HCT116 (cell line): ENCODE measurements at regions not wholly inside any gene's neighbourhood (a gene's known extent, or its start where the extent isn't known, plus 50 kb on each side); places are given as distances from the start of the nearest gene placed in this dataset.

ENCODE experiments used
- ATAC-seq: fragments of 200-7000 bp; cut with Tn5 transposase; 2 replicates; pipeline ENCODE4 v1.9.1; 2020; ENCODE audit warnings: mild to moderate bottlenecking, moderate library complexity
- BruUV-seq: library from RNA; stranded (reverse); fragments of 400-500 nt; replicated peaks from 2 replicates; lab custom pipeline; 2021; lab: Mats Ljungman, UMichigan
- CTCF ChIA-PET: fragments of 300-600 bp; sonication (Branson Sonifier 250); formaldehyde crosslinking; loops from one replicate; lab custom pipeline; 2021; ENCODE audit warnings: antibody characterized with exemption; lab: Charles Lee
- POLR2A ChIA-PET: fragments of 300-600, 350-600 bp; sonication (Branson Sonifier 250); formaldehyde crosslinking; loops from one replicate; lab custom pipeline; 2021; ENCODE audit warnings: antibody characterized with exemption; lab: Charles Lee
- RAD21 ChIA-PET, 2 experiments: fragments of 300-600 bp; sonication (Branson Sonifier 250); formaldehyde crosslinking; loops; one replicate each; lab custom pipeline; 2023; ENCODE audit warnings: low total read pairs in 2 of 2; ENCODE audit not compliant: uncharacterized antibody in 2 of 2, unreplicated experiment in 2 of 2, low non-redundant PET in 1 of 2; lab: Charles Lee
- DNase-seq: peaks from one replicate; pipeline ENCODE4 v3.0.0-alpha.2; 2010; ENCODE audit warnings: low read depth, low spot score
- H2AFZ ChIP-seq: fragments of 200-600 bp; shearing (Covaris generic), sonication (generic); 2 replicates; pipeline ENCODE4 v1.6.1; 2017; ENCODE audit warnings: low read depth, mixed run types, mixed read lengths, antibody characterized with exemption, low read length; ENCODE audit not compliant: poor library complexity, severe bottlenecking
- H3K27ac ChIP-seq: 2 replicates; pipeline ENCODE4 v1.5.1; 2012; ENCODE audit warnings: low read depth, low read length
- H3K27me3 ChIP-seq: fragments of 200-600 bp; sonication (generic); 2 replicates; pipeline ENCODE4 v1.6.1; 2016; ENCODE audit warnings: mixed run types, low read length, mixed read lengths; ENCODE audit not compliant: insufficient read depth
- H3K36me3 ChIP-seq, 2 experiments: fragments of 200-500 bp in 1 of 2; fragments of 200-600 bp in 1 of 2; sonication (Bioruptor generic) in 1 of 2; sonication (generic) in 1 of 2; 2 replicates each; pipeline versions ENCODE4 v1.5.1 to v1.6.1; 2014 to 2016; ENCODE audit warnings: low read length in 2 of 2, inconsistent platforms in 1 of 2, mixed read lengths in 1 of 2, mixed run types in 1 of 2; ENCODE audit not compliant: insufficient read depth in 2 of 2, control insufficient read depth in 1 of 2
- H3K4me1 ChIP-seq, 2 experiments: fragments of 200-600 bp in 1 of 2; sonication (generic) in 1 of 2; 2 replicates each; pipeline versions ENCODE4 v1.5.1 to v1.6.1; 2012 to 2017; ENCODE audit warnings: low read length in 2 of 2, inconsistent platforms in 1 of 2, mild to moderate bottlenecking in 1 of 2, mixed read lengths in 1 of 2, mixed run types in 1 of 2, moderate library complexity in 1 of 2; ENCODE audit not compliant: insufficient read depth in 2 of 2, control insufficient read depth in 1 of 2
- H3K4me2 ChIP-seq: fragments of 200-600 bp; sonication (generic); 2 replicates; pipeline ENCODE4 v1.6.1; 2017; ENCODE audit warnings: mixed run types, low read length, mixed read lengths
- H3K4me3 ChIP-seq, 2 experiments: fragments of 200-600 bp in 1 of 2; sonication (generic) in 1 of 2; replicated peaks in 1 of 2; 2 replicates each; pipeline ENCODE4 v1.5.1; 2011 to 2016; ENCODE audit warnings: low read length in 2 of 2, control low read depth in 1 of 2, low read depth in 1 of 2, mild to moderate bottlenecking in 1 of 2, mixed read lengths in 1 of 2, mixed run types in 1 of 2
- H3K79me2 ChIP-seq: fragments of 200-600 bp; sonication (generic); 2 replicates; pipeline ENCODE4 v1.6.1; 2017; ENCODE audit warnings: mild to moderate bottlenecking, mixed run types, low read length, moderate library complexity, mixed read lengths; ENCODE audit not compliant: insufficient read depth
- H3K9ac ChIP-seq: fragments of 200-600 bp; sonication (generic); 2 replicates; pipeline ENCODE4 v1.6.1; 2016; ENCODE audit warnings: low read length, mixed read lengths
- H3K9me2 ChIP-seq: fragments of 200-600 bp; sonication (generic), shearing (Covaris generic); 2 replicates; pipeline ENCODE4 v1.6.1; 2017; ENCODE audit warnings: mixed run types, mild to moderate bottlenecking, moderate library complexity; ENCODE audit not compliant: insufficient read depth
- H3K9me3 ChIP-seq, 2 experiments: fragments of 200-500 bp in 1 of 2; fragments of 200-600 bp in 1 of 2; sonication (Bioruptor generic) in 1 of 2; sonication (generic) in 1 of 2; 2 replicates each; pipeline ENCODE4 v1.6.1; 2014 to 2017; ENCODE audit warnings: low read length in 2 of 2, mixed read lengths in 2 of 2, inconsistent platforms in 1 of 2, low read depth in 1 of 2, mild to moderate bottlenecking in 1 of 2, mixed run types in 1 of 2, moderate library complexity in 1 of 2; ENCODE audit not compliant: control insufficient read depth in 1 of 2, insufficient read depth in 1 of 2
- H4K20me1 ChIP-seq: fragments of 200-600 bp; sonication (generic), shearing (Covaris generic); 2 replicates; pipeline ENCODE4 v1.6.1; 2017; ENCODE audit warnings: mixed run types, mild to moderate bottlenecking, moderate library complexity; ENCODE audit not compliant: insufficient read depth
- ELF1 ChIP-seq: IDR thresholded peaks from 2 replicates; pipeline ENCODE4 v1.6.1; 2012; ENCODE audit warnings: low read depth, borderline replicate concordance
- EZH2phosphoT487 ChIP-seq: fragments of 200-600 bp; IDR thresholded peaks from 2 replicates; pipeline ENCODE4 v1.6.1; 2018; ENCODE audit warnings: antibody characterized with exemption, borderline replicate concordance
- JUND ChIP-seq: IDR thresholded peaks from 2 replicates; pipeline ENCODE4 v1.6.1; 2012
- POLR2A ChIP-seq: IDR thresholded peaks from 2 replicates; pipeline ENCODE4 v1.7.0; 2011; ENCODE audit warnings: borderline replicate concordance; ENCODE audit not compliant: insufficient read depth, insufficient read length; ENCODE audit errors: extremely low read depth
- YY1 ChIP-seq: IDR thresholded peaks from 2 replicates; pipeline ENCODE4 v1.6.1; 2011; ENCODE audit warnings: low read length, low read depth, moderate library complexity, mild to moderate bottlenecking; ENCODE audit not compliant: insufficient replicate concordance; ENCODE audit errors: extremely low read depth
- intact Hi-C: fragments of 100-400 bp; cut with micrococcal nuclease; formaldehyde crosslinking; loops from 2 replicates; pipeline ENCODE4 v1.10.0; 2022
- TF ChIP-seq, protein P1 (sequence below), 3 experiments: fragments of 200-600 bp in 1 of 3; sonication (generic) in 1 of 3; IDR thresholded peaks in 2 of 3; conservative IDR thresholded peaks in 1 of 3; 2 replicates each; pipeline ENCODE4 v1.5.1; 2012 to 2017; ENCODE audit warnings: low read depth in 2 of 3, low read length in 2 of 3, antibody characterized with exemption in 1 of 3, borderline replicate concordance in 1 of 3, control low read depth in 1 of 3, mild to moderate bottlenecking in 1 of 3, mixed read lengths in 1 of 3, mixed run types in 1 of 3, moderate library complexity in 1 of 3; ENCODE audit not compliant: insufficient read depth in 1 of 3
- TF ChIP-seq, protein P2 (sequence below): IDR thresholded peaks from 2 replicates; pipeline ENCODE4 v1.6.1; 2012
- TF ChIP-seq, protein P3 (sequence below): IDR thresholded peaks from 2 replicates; pipeline ENCODE4 v1.6.1; 2012; ENCODE audit warnings: low read depth
- TF ChIP-seq, protein P4 (sequence below): IDR thresholded peaks from 2 replicates; pipeline ENCODE4 v1.6.1; 2011; ENCODE audit warnings: mild to moderate bottlenecking, low read length, moderate library complexity; ENCODE audit not compliant: insufficient replicate concordance; ENCODE audit errors: extremely low read depth

DNA sequence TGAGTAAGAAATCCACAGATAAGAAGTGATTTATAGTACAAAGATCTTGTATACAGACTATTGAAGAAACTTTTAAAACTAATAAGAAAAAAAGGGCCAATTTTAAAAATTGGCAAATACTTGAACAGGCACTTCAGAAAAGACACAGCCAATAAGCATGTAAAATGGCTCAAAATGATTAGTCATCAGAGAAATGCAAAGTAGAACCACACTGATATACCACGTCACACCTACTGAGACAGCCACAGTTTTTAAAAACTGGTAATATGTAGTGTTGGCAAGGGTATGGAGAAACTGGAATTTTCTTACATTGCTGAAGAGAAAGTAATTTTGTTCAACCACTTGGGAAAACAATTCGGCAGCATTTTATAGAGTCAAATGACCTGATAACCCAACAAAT, 488.9 kb upstream of the HTR1E start:
- RAD21 ChIA-PET = no interaction called here
- no TSS peak for BruUV-seq

More for the DNA sequence above, 488.9 kb upstream of the HTR1E start:
- H3K9me3 ChIP-seq = 0 out of 4 replicates have a peak, but pooled peaks cover 0 to 2% of the 10 kb centered on the region in 2 experiments
- no peak overlapping the region for H3K9ac ChIP-seq
- H3K4me3 ChIP-seq = no peak overlapping the region
- no peaks in the 10 kb centered on the region for H3K27me3 ChIP-seq
- CTCF ChIA-PET = no interaction called here
- no peaks in the 10 kb centered on the region for H3K79me2 ChIP-seq
- no peak for DNase-seq
- H3K4me1 ChIP-seq = no peaks in the 10 kb centered on the region
- H3K27ac ChIP-seq = no peak overlapping the region
- H3K9me2 ChIP-seq = no peaks in the 10 kb centered on the region
- POLR2A ChIA-PET = no interaction called here
- H3K36me3 ChIP-seq = no peaks in the 10 kb centered on the region
- H4K20me1 ChIP-seq = no peaks in the 10 kb centered on the region
- TF ChIP-seq POLR2A (no peak), YY1 (no peak), JUND (no peak), EZH2phosphoT487 (no peak), ELF1 (no peak)
- TF ChIP-seq, protein P1, sequence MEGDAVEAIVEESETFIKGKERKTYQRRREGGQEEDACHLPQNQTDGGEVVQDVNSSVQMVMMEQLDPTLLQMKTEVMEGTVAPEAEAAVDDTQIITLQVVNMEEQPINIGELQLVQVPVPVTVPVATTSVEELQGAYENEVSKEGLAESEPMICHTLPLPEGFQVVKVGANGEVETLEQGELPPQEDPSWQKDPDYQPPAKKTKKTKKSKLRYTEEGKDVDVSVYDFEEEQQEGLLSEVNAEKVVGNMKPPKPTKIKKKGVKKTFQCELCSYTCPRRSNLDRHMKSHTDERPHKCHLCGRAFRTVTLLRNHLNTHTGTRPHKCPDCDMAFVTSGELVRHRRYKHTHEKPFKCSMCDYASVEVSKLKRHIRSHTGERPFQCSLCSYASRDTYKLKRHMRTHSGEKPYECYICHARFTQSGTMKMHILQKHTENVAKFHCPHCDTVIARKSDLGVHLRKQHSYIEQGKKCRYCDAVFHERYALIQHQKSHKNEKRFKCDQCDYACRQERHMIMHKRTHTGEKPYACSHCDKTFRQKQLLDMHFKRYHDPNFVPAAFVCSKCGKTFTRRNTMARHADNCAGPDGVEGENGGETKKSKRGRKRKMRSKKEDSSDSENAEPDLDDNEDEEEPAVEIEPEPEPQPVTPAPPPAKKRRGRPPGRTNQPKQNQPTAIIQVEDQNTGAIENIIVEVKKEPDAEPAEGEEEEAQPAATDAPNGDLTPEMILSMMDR (IDR thresholded peaks at IDR 0.05 in 2 of 3, conservative IDR thresholded peaks at IDR 0.05 in 1 of 3; ENCODE audit: borderline replicate concordance in 1 of 3, insufficient read depth in 1 of 3, low read depth in 2 of 3, low read length in 2 of 3) = no peak
- TF ChIP-seq, protein P2, sequence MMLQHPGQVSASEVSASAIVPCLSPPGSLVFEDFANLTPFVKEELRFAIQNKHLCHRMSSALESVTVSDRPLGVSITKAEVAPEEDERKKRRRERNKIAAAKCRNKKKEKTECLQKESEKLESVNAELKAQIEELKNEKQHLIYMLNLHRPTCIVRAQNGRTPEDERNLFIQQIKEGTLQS = no peak
- TF ChIP-seq, protein P3, sequence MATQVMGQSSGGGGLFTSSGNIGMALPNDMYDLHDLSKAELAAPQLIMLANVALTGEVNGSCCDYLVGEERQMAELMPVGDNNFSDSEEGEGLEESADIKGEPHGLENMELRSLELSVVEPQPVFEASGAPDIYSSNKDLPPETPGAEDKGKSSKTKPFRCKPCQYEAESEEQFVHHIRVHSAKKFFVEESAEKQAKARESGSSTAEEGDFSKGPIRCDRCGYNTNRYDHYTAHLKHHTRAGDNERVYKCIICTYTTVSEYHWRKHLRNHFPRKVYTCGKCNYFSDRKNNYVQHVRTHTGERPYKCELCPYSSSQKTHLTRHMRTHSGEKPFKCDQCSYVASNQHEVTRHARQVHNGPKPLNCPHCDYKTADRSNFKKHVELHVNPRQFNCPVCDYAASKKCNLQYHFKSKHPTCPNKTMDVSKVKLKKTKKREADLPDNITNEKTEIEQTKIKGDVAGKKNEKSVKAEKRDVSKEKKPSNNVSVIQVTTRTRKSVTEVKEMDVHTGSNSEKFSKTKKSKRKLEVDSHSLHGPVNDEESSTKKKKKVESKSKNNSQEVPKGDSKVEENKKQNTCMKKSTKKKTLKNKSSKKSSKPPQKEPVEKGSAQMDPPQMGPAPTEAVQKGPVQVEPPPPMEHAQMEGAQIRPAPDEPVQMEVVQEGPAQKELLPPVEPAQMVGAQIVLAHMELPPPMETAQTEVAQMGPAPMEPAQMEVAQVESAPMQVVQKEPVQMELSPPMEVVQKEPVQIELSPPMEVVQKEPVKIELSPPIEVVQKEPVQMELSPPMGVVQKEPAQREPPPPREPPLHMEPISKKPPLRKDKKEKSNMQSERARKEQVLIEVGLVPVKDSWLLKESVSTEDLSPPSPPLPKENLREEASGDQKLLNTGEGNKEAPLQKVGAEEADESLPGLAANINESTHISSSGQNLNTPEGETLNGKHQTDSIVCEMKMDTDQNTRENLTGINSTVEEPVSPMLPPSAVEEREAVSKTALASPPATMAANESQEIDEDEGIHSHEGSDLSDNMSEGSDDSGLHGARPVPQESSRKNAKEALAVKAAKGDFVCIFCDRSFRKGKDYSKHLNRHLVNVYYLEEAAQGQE = no peak
- TF ChIP-seq, protein P4, sequence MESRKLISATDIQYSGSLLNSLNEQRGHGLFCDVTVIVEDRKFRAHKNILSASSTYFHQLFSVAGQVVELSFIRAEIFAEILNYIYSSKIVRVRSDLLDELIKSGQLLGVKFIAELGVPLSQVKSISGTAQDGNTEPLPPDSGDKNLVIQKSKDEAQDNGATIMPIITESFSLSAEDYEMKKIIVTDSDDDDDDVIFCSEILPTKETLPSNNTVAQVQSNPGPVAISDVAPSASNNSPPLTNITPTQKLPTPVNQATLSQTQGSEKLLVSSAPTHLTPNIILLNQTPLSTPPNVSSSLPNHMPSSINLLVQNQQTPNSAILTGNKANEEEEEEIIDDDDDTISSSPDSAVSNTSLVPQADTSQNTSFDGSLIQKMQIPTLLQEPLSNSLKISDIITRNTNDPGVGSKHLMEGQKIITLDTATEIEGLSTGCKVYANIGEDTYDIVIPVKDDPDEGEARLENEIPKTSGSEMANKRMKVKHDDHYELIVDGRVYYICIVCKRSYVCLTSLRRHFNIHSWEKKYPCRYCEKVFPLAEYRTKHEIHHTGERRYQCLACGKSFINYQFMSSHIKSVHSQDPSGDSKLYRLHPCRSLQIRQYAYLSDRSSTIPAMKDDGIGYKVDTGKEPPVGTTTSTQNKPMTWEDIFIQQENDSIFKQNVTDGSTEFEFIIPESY = no peak
- H3K4me2 ChIP-seq = no peak overlapping the region
- no peak overlapping the region for H2AFZ ChIP-seq
- no peak for ATAC-seq
- intact Hi-C loops = no loop called here
